Nephron (organoid): ENCODE measurements at regions not wholly inside any gene's neighbourhood (a gene's known extent, or its start where the extent isn't known, plus 50 kb on each side); places are given as distances from the start of the nearest gene placed in this dataset.

Experiments used
- H3K27ac Mint-ChIP-seq, 3 experiments: 2 replicates each; pipeline ENCODE4 v1.8.0; 2020; ENCODE audit warnings: mixed read lengths in 3 of 3, mild to moderate bottlenecking in 2 of 3, moderate library complexity in 1 of 3
- H3K27me3 Mint-ChIP-seq: 2 replicates; pipeline ENCODE4 v1.8.0; 2021; ENCODE audit warnings: low read depth, mild to moderate bottlenecking, moderate library complexity, mixed read lengths
- H3K36me3 Mint-ChIP-seq: 2 replicates; pipeline ENCODE4 v1.8.0; 2020; ENCODE audit warnings: low read depth, mixed read lengths
- H3K4me1 Mint-ChIP-seq: 2 replicates; pipeline ENCODE4 v1.8.0; 2020; ENCODE audit warnings: mixed read lengths
- H3K4me3 Mint-ChIP-seq, 3 experiments: 2 replicates each; pipeline ENCODE4 v1.8.0; 2020; ENCODE audit warnings: mild to moderate bottlenecking in 3 of 3, mixed read lengths in 3 of 3, moderate library complexity in 2 of 3
- H3K9me3 Mint-ChIP-seq: 2 replicates; pipeline ENCODE4 v1.8.0; 2020; ENCODE audit warnings: mixed read lengths
- TF ChIP-seq, protein P1 (sequence below), 3 experiments: fragments of 200-600 bp; sonication (generic); IDR thresholded peaks; one replicate each; pipeline ENCODE4 v1.5.0; 2021; ENCODE audit warnings: antibody characterized with exemption in 3 of 3; ENCODE audit not compliant: unreplicated experiment in 3 of 3

GRCh38 chr14:53391631-53392285, 238.6 kb upstream of the DDHD1 start:
- peaks cover 8% of the 10 kb centered on the region for H3K36me3 Mint-ChIP-seq
- H3K9me3 Mint-ChIP-seq, result peaks cover 18% of the 10 kb centered on the region
- peaks cover 10% of the 10 kb centered on the region for H3K4me1 Mint-ChIP-seq
- TF ChIP-seq, protein P1, sequence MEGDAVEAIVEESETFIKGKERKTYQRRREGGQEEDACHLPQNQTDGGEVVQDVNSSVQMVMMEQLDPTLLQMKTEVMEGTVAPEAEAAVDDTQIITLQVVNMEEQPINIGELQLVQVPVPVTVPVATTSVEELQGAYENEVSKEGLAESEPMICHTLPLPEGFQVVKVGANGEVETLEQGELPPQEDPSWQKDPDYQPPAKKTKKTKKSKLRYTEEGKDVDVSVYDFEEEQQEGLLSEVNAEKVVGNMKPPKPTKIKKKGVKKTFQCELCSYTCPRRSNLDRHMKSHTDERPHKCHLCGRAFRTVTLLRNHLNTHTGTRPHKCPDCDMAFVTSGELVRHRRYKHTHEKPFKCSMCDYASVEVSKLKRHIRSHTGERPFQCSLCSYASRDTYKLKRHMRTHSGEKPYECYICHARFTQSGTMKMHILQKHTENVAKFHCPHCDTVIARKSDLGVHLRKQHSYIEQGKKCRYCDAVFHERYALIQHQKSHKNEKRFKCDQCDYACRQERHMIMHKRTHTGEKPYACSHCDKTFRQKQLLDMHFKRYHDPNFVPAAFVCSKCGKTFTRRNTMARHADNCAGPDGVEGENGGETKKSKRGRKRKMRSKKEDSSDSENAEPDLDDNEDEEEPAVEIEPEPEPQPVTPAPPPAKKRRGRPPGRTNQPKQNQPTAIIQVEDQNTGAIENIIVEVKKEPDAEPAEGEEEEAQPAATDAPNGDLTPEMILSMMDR (IDR thresholded peaks at IDR 0.05; ENCODE audit: unreplicated experiment in 3 of 3), result no peak
- H3K27ac Mint-ChIP-seq, result no peak overlapping the region
- peaks cover 6% of the 10 kb centered on the region for H3K27me3 Mint-ChIP-seq
- H3K4me3 Mint-ChIP-seq, result no peak overlapping the region

DNA sequence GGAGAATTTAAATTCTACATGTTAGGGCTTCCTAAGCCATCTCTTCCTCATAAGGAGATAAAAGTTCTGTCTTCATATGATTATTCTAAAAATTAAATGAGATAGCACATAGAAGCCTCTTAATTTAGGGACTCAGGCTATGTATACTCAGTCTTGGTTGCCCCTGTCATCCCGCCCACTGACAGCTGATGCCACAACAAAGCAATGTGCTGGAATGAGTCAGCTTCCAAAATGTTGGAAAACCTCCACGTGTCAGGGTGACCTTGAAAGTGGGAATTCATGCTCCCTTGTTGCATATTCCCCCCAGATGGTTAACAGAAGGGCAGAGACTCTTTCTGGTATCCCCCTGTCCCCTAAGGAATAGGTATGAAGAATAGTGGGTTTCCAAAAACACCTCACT, 238.0 kb upstream of the DDHD1 start:
- Mint-ChIP-seq H3K9me3 (peaks cover 12% of the 10 kb centered on the region), H3K36me3 (peaks cover 5% of the 10 kb centered on the region), H3K4me3 (no peak overlapping the region), H3K27me3 (peaks cover 6% of the 10 kb centered on the region), H3K27ac (no peak overlapping the region), H3K4me1 (peaks cover 10% of the 10 kb centered on the region)
- TF ChIP-seq, protein P1 (IDR thresholded peaks at IDR 0.05; ENCODE audit: unreplicated experiment in 3 of 3), result no peak

GRCh38 chr14:53390008-53390407, 236.9 kb upstream of the DDHD1 start:
- Mint-ChIP-seq H3K4me3 (no peak overlapping the region), H3K27ac (no peak overlapping the region), H3K9me3 (peaks cover 9% of the 10 kb centered on the region), H3K36me3 (peaks cover 4% of the 10 kb centered on the region), H3K27me3 (peaks cover 6% of the 10 kb centered on the region), H3K4me1 (peaks cover 11% of the 10 kb centered on the region)
- TF ChIP-seq, protein P1 (IDR thresholded peaks at IDR 0.05; ENCODE audit: unreplicated experiment in 3 of 3), result no peak

GRCh38 chr14:53389202-53389601, 236.1 kb upstream of the DDHD1 start:
- Mint-ChIP-seq H3K9me3 (peaks cover 2% of the 10 kb centered on the region), H3K36me3 (peaks cover 2% of the 10 kb centered on the region), H3K4me3 (no peak overlapping the region), H3K27ac (no peak overlapping the region), H3K27me3 (peaks cover 6% of the 10 kb centered on the region), H3K4me1 (peaks cover 18% of the 10 kb centered on the region)
- TF ChIP-seq, protein P1 (IDR thresholded peaks at IDR 0.05; ENCODE audit: unreplicated experiment in 3 of 3), result no peak

- H3K9me3 Mint-ChIP-seq, result no peaks in the 10 kb centered on the region
- H3K36me3 Mint-ChIP-seq, result no peaks in the 10 kb centered on the region
- H3K4me1 Mint-ChIP-seq, result peaks cover 18% of the 10 kb centered on the region
- peaks cover 9% of the 10 kb centered on the region for H3K27me3 Mint-ChIP-seq
- no peak overlapping the region for H3K4me3 Mint-ChIP-seq
- TF ChIP-seq, protein P1 (IDR thresholded peaks at IDR 0.05; ENCODE audit: unreplicated experiment in 3 of 3), result no peak
- no peak overlapping the region for H3K27ac Mint-ChIP-seq
These were observed 233.2 kb upstream of the DDHD1 start for GRCh38 chr14:53386362-53386761.

- peaks cover 18% of the 10 kb centered on the region for H3K4me1 Mint-ChIP-seq
- no peak overlapping the region for H3K4me3 Mint-ChIP-seq
- peak overlapping the region in 2 of 3 experiments; percentile 31 to 60 for H3K27ac Mint-ChIP-seq
- H3K9me3 Mint-ChIP-seq, result no peaks in the 10 kb centered on the region
- no peaks in the 10 kb centered on the region for H3K36me3 Mint-ChIP-seq
- peaks cover 4% of the 10 kb centered on the region for H3K27me3 Mint-ChIP-seq
- TF ChIP-seq, protein P1 (IDR thresholded peaks at IDR 0.05; ENCODE audit: unreplicated experiment in 3 of 3), result no peak
These were observed 231.4 kb upstream of the DDHD1 start for GRCh38 chr14:53384536-53384935.
